Activated CD8-positive, alpha-beta memory T cell treated with anti-CD3 and anti-CD28 coated beads, Interleukin-2, amount 50 U/mL, for 1 hour (primary cell): ENCODE measurements at regions not wholly inside any gene's neighbourhood (a gene's known extent, or its start where the extent isn't known, plus 50 kb on each side); places are given as distances from the start of the nearest gene placed in this dataset.

Source experiments
- DNase-seq: peaks from one replicate; pipeline ENCODE4 v3.0.0-alpha.2; 2020; ENCODE audit errors: extremely low read depth

GRCh38 chr15:95319242-95319641 lies 1011.3 kb upstream of the NR2F2 start:
- no peak for DNase-seq

- DNase-seq, result no peak
Observed at GRCh38 chr15:95323796-95324195, 1006.7 kb upstream of the NR2F2 start.

- no peak for DNase-seq
Observed at GRCh38 chr15:95324656-95325055, 1005.8 kb upstream of the NR2F2 start.

GRCh38 chr15:95325763-95326404 lies 1004.6 kb upstream of the NR2F2 start:
- DNase-seq, result no peak

GRCh38 chr15:95326431-95327182 lies 1003.9 kb upstream of the NR2F2 start:
- no peak for DNase-seq

- no peak for DNase-seq
Observed at GRCh38 chr15:95327183-95327525, 1003.3 kb upstream of the NR2F2 start.

- DNase-seq, result no peak
Observed at GRCh38 chr15:95327661-95328060, 1002.8 kb upstream of the NR2F2 start.

- DNase-seq, result no peak
Observed at GRCh38 chr15:95328559-95328958, 1001.9 kb upstream of the NR2F2 start.

GRCh38 chr15:95329362-95329761 lies 1001.1 kb upstream of the NR2F2 start:
- DNase-seq, result no peak

- no peak for DNase-seq
Observed at GRCh38 chr15:95341686-95342085, 988.8 kb upstream of the NR2F2 start.

- DNase-seq, result no peak
Observed at GRCh38 chr15:95345867-95346266, 984.6 kb upstream of the NR2F2 start.

GRCh38 chr15:95346721-95347475 lies 983.6 kb upstream of the NR2F2 start:
- DNase-seq, result no peak

- DNase-seq, result no peak
Observed at GRCh38 chr15:95347837-95348236, 982.7 kb upstream of the NR2F2 start.

- DNase-seq, result no peak
Observed at GRCh38 chr15:95350908-95351307, 979.6 kb upstream of the NR2F2 start.

GRCh38 chr15:95352631-95353187 lies 977.8 kb upstream of the NR2F2 start:
- DNase-seq, result no peak

GRCh38 chr15:95353512-95353911 lies 977.0 kb upstream of the NR2F2 start:
- no peak for DNase-seq

- no peak for DNase-seq
Observed at GRCh38 chr15:95359966-95360365, 970.5 kb upstream of the NR2F2 start.

GRCh38 chr15:95362306-95362705 lies 968.2 kb upstream of the NR2F2 start:
- no peak for DNase-seq

- no peak for DNase-seq
Observed at GRCh38 chr15:95363646-95364045, 966.9 kb upstream of the NR2F2 start.

- DNase-seq, result no peak
Observed at GRCh38 chr15:95365511-95366107, 964.9 kb upstream of the NR2F2 start.

- DNase-seq, result no peak
Observed at GRCh38 chr15:95368191-95368590, 962.3 kb upstream of the NR2F2 start.
